ENCODE measurements at regions not wholly inside any gene's neighbourhood (a gene's known extent, or its start where the extent isn't known, plus 50 kb on each side); places are given as distances from the start of the nearest gene placed in this dataset.

GRCh38 chr1:222357252-222357651 lies 190.7 kb downstream of the HHIPL2 start:
- H3K27ac Mint-ChIP-seq, result no peak overlapping the region
- no peaks in the 10 kb centered on the region for H3K4me1 Mint-ChIP-seq (ENCODE audit: low read depth)
- no peaks in the 10 kb centered on the region for H3K27me3 Mint-ChIP-seq
- no peak for TF ChIP-seq CTCF (IDR thresholded peaks at IDR 0.05; ENCODE audit: unreplicated experiment)
- DNase-seq (ENCODE audit: low spot score, unreplicated experiment), result no peak
- peaks cover 16% of the 10 kb centered on the region for H3K9me3 Mint-ChIP-seq (ENCODE audit: low read depth)
- no peaks in the 10 kb centered on the region for H3K36me3 Mint-ChIP-seq (ENCODE audit: insufficient read depth)
- no peak overlapping the region for H3K4me3 Mint-ChIP-seq (ENCODE audit: low read depth)

GRCh38 chr1:222347627-222348026 lies 200.3 kb downstream of the HHIPL2 start:
- Mint-ChIP-seq H3K4me1 (ENCODE audit: low read depth) (no peaks in the 10 kb centered on the region), H3K9me3 (ENCODE audit: low read depth) (peaks cover 7% of the 10 kb centered on the region), H3K27me3 (peaks cover 4% of the 10 kb centered on the region), H3K36me3 (ENCODE audit: insufficient read depth) (no peaks in the 10 kb centered on the region), H3K27ac (no peak overlapping the region), H3K4me3 (ENCODE audit: low read depth) (no peak overlapping the region)
- DNase-seq (ENCODE audit: low spot score, unreplicated experiment), result no peak
- no peak for TF ChIP-seq CTCF (IDR thresholded peaks at IDR 0.05; ENCODE audit: unreplicated experiment)

GRCh38 chr1:222346955-222347354 lies 200.9 kb downstream of the HHIPL2 start:
- Mint-ChIP-seq H3K4me1 (ENCODE audit: low read depth) (no peaks in the 10 kb centered on the region), H3K36me3 (ENCODE audit: insufficient read depth) (no peaks in the 10 kb centered on the region), H3K27ac (no peak overlapping the region), H3K9me3 (ENCODE audit: low read depth) (peaks cover 7% of the 10 kb centered on the region), H3K4me3 (ENCODE audit: low read depth) (no peak overlapping the region), H3K27me3 (peaks cover 4% of the 10 kb centered on the region)
- no peak for TF ChIP-seq CTCF (IDR thresholded peaks at IDR 0.05; ENCODE audit: unreplicated experiment)
- no peak for DNase-seq (ENCODE audit: low spot score, unreplicated experiment)

- Mint-ChIP-seq H3K27ac (no peak overlapping the region), H3K4me3 (ENCODE audit: low read depth) (no peak overlapping the region)
Observed at GRCh38 chr1:222339376-222339947, 208.4 kb downstream of the HHIPL2 start.

GRCh38 chr1:222335586-222335985 lies 212.3 kb downstream of the HHIPL2 start:
- DNase-seq (ENCODE audit: low spot score, unreplicated experiment), result no peak
- no peak overlapping the region for H3K4me3 Mint-ChIP-seq (ENCODE audit: low read depth)
- H3K27ac Mint-ChIP-seq, result no peak overlapping the region
- no peaks in the 10 kb centered on the region for H3K36me3 Mint-ChIP-seq (ENCODE audit: insufficient read depth)
- no peaks in the 10 kb centered on the region for H3K27me3 Mint-ChIP-seq
- H3K9me3 Mint-ChIP-seq (ENCODE audit: low read depth), result no peaks in the 10 kb centered on the region
- TF ChIP-seq CTCF (IDR thresholded peaks at IDR 0.05; ENCODE audit: unreplicated experiment), result no peak
- H3K4me1 Mint-ChIP-seq (ENCODE audit: low read depth), result no peaks in the 10 kb centered on the region

More at GRCh38 chr1:222339376-222339947, 208.4 kb downstream of the HHIPL2 start:
- H3K9me3 Mint-ChIP-seq (ENCODE audit: low read depth), result no peaks in the 10 kb centered on the region
- no peaks in the 10 kb centered on the region for H3K4me1 Mint-ChIP-seq (ENCODE audit: low read depth)
- TF ChIP-seq CTCF (IDR thresholded peaks at IDR 0.05; ENCODE audit: unreplicated experiment), result no peak
- no peaks in the 10 kb centered on the region for H3K36me3 Mint-ChIP-seq (ENCODE audit: insufficient read depth)
- H3K27me3 Mint-ChIP-seq, result no peaks in the 10 kb centered on the region
- no peak for DNase-seq (ENCODE audit: low spot score, unreplicated experiment)
